ENCODE measurements at regions not wholly inside any gene's neighbourhood (a gene's known extent, or its start where the extent isn't known, plus 50 kb on each side); places are given as distances from the start of the nearest gene placed in this dataset.

- TF ChIP-seq, protein P1, sequence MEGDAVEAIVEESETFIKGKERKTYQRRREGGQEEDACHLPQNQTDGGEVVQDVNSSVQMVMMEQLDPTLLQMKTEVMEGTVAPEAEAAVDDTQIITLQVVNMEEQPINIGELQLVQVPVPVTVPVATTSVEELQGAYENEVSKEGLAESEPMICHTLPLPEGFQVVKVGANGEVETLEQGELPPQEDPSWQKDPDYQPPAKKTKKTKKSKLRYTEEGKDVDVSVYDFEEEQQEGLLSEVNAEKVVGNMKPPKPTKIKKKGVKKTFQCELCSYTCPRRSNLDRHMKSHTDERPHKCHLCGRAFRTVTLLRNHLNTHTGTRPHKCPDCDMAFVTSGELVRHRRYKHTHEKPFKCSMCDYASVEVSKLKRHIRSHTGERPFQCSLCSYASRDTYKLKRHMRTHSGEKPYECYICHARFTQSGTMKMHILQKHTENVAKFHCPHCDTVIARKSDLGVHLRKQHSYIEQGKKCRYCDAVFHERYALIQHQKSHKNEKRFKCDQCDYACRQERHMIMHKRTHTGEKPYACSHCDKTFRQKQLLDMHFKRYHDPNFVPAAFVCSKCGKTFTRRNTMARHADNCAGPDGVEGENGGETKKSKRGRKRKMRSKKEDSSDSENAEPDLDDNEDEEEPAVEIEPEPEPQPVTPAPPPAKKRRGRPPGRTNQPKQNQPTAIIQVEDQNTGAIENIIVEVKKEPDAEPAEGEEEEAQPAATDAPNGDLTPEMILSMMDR (IDR thresholded peaks at IDR 0.05) = no peak
- H3K36me3 ChIP-seq = no peaks in the 10 kb centered on the region
- H3K4me3 ChIP-seq (ENCODE audit: low read depth in 1 of 2, low read length in 1 of 2) = no peak overlapping the region
- no peak overlapping the region for H3K27ac ChIP-seq
- H3K9me3 ChIP-seq = no peaks in the 10 kb centered on the region
- no peaks in the 10 kb centered on the region for H3K27me3 ChIP-seq
- no peaks in the 10 kb centered on the region for H3K4me1 ChIP-seq (ENCODE audit: control insufficient read depth in 1 of 2, insufficient read depth in 1 of 2, low read depth in 1 of 2, low read length in 1 of 2)
Measured at GRCh38 chr5:174785120-174785680, 60.8 kb downstream of the MSX2 start.
